Stimulated activated naive CD4-positive, alpha-beta T cell (primary cell): ENCODE measurements at regions not wholly inside any gene's neighbourhood (a gene's known extent, or its start where the extent isn't known, plus 50 kb on each side); places are given as distances from the start of the nearest gene placed in this dataset.

Experiments used
- DNase-seq, 6 experiments: peaks; one replicate each; lab custom pipeline; 2025; lab: John Stamatoyannopoulos, UW

GRCh38 chr15:38695249-38696108 lies 130.9 kb upstream of the RASGRP1 start:
- no peak for DNase-seq

- peak in 1 of 6 experiments; percentile 12 for DNase-seq
These were observed 131.6 kb upstream of the RASGRP1 start for GRCh38 chr15:38696109-38696727.

- DNase-seq: no peak
These were observed 132.3 kb upstream of the RASGRP1 start for GRCh38 chr15:38696790-38697495.

- DNase-seq: no peak
These were observed 133.6 kb upstream of the RASGRP1 start for GRCh38 chr15:38698254-38698653.

GRCh38 chr15:38699633-38700230 lies 135.1 kb upstream of the RASGRP1 start:
- peak; percentile 36 to 78 (median 56) for DNase-seq

GRCh38 chr15:38701149-38701548 lies 136.5 kb upstream of the RASGRP1 start:
- no peak for DNase-seq

- no peak for DNase-seq
These were observed 137.7 kb upstream of the RASGRP1 start for GRCh38 chr15:38702178-38702912.

- DNase-seq: no peak
These were observed 141.0 kb upstream of the RASGRP1 start for GRCh38 chr15:38705436-38706219.

GRCh38 chr15:38706956-38707355 lies 142.3 kb upstream of the RASGRP1 start:
- no peak for DNase-seq

- peak in 2 of 6 experiments; percentile 45 to 54 for DNase-seq
These were observed 143.4 kb upstream of the RASGRP1 start for GRCh38 chr15:38707802-38708671.

- DNase-seq: no peak
These were observed 144.1 kb upstream of the RASGRP1 start for GRCh38 chr15:38708672-38709180.

- no peak for DNase-seq
These were observed 144.6 kb upstream of the RASGRP1 start for GRCh38 chr15:38709196-38709595.

- no peak for DNase-seq
These were observed 149.9 kb upstream of the RASGRP1 start for GRCh38 chr15:38714309-38715072.

- no peak for DNase-seq
These were observed 156.4 kb upstream of the RASGRP1 start for GRCh38 chr15:38720893-38721567.

- no peak for DNase-seq
These were observed 156.9 kb upstream of the RASGRP1 start for GRCh38 chr15:38721568-38721945.

- DNase-seq: no peak
These were observed 157.6 kb upstream of the RASGRP1 start for GRCh38 chr15:38722236-38722635.

- DNase-seq: no peak
These were observed 160.2 kb upstream of the RASGRP1 start for GRCh38 chr15:38724827-38725226.

- no peak for DNase-seq
These were observed 161.6 kb upstream of the RASGRP1 start for GRCh38 chr15:38726187-38726586.
